HCT116 (cell line): ENCODE measurements at regions not wholly inside any gene's neighbourhood (a gene's known extent, or its start where the extent isn't known, plus 50 kb on each side); places are given as distances from the start of the nearest gene placed in this dataset.

Experiments used
- ATAC-seq: fragments of 200-7000 bp; cut with Tn5 transposase; 2 replicates; pipeline ENCODE4 v1.9.1; 2020; ENCODE audit warnings: mild to moderate bottlenecking, moderate library complexity
- BruUV-seq: library from RNA; stranded (reverse); fragments of 400-500 nt; replicated peaks from 2 replicates; lab custom pipeline; 2021; lab: Mats Ljungman, UMichigan
- CTCF ChIA-PET: fragments of 300-600 bp; sonication (Branson Sonifier 250); formaldehyde crosslinking; loops from one replicate; lab custom pipeline; 2021; ENCODE audit warnings: antibody characterized with exemption; lab: Charles Lee
- POLR2A ChIA-PET: fragments of 300-600, 350-600 bp; sonication (Branson Sonifier 250); formaldehyde crosslinking; loops from one replicate; lab custom pipeline; 2021; ENCODE audit warnings: antibody characterized with exemption; lab: Charles Lee
- RAD21 ChIA-PET, 2 experiments: fragments of 300-600 bp; sonication (Branson Sonifier 250); formaldehyde crosslinking; loops; one replicate each; lab custom pipeline; 2023; ENCODE audit warnings: low total read pairs in 2 of 2; ENCODE audit not compliant: uncharacterized antibody in 2 of 2, unreplicated experiment in 2 of 2, low non-redundant PET in 1 of 2; lab: Charles Lee
- DNase-seq: peaks from one replicate; pipeline ENCODE4 v3.0.0-alpha.2; 2010; ENCODE audit warnings: low read depth, low spot score
- H2AFZ ChIP-seq: fragments of 200-600 bp; shearing (Covaris generic), sonication (generic); 2 replicates; pipeline ENCODE4 v1.6.1; 2017; ENCODE audit warnings: low read depth, mixed run types, mixed read lengths, antibody characterized with exemption, low read length; ENCODE audit not compliant: poor library complexity, severe bottlenecking
- H3K27ac ChIP-seq: 2 replicates; pipeline ENCODE4 v1.5.1; 2012; ENCODE audit warnings: low read depth, low read length
- H3K27me3 ChIP-seq: fragments of 200-600 bp; sonication (generic); 2 replicates; pipeline ENCODE4 v1.6.1; 2016; ENCODE audit warnings: mixed run types, low read length, mixed read lengths; ENCODE audit not compliant: insufficient read depth
- H3K36me3 ChIP-seq, 2 experiments: fragments of 200-500 bp in 1 of 2; fragments of 200-600 bp in 1 of 2; sonication (Bioruptor generic) in 1 of 2; sonication (generic) in 1 of 2; 2 replicates each; pipeline versions ENCODE4 v1.5.1 to v1.6.1; 2014 to 2016; ENCODE audit warnings: low read length in 2 of 2, inconsistent platforms in 1 of 2, mixed read lengths in 1 of 2, mixed run types in 1 of 2; ENCODE audit not compliant: insufficient read depth in 2 of 2, control insufficient read depth in 1 of 2
- H3K4me1 ChIP-seq, 2 experiments: fragments of 200-600 bp in 1 of 2; sonication (generic) in 1 of 2; 2 replicates each; pipeline versions ENCODE4 v1.5.1 to v1.6.1; 2012 to 2017; ENCODE audit warnings: low read length in 2 of 2, inconsistent platforms in 1 of 2, mild to moderate bottlenecking in 1 of 2, mixed read lengths in 1 of 2, mixed run types in 1 of 2, moderate library complexity in 1 of 2; ENCODE audit not compliant: insufficient read depth in 2 of 2, control insufficient read depth in 1 of 2
- H3K4me2 ChIP-seq: fragments of 200-600 bp; sonication (generic); 2 replicates; pipeline ENCODE4 v1.6.1; 2017; ENCODE audit warnings: mixed run types, low read length, mixed read lengths
- H3K4me3 ChIP-seq, 2 experiments: fragments of 200-600 bp in 1 of 2; sonication (generic) in 1 of 2; replicated peaks in 1 of 2; 2 replicates each; pipeline ENCODE4 v1.5.1; 2011 to 2016; ENCODE audit warnings: low read length in 2 of 2, control low read depth in 1 of 2, low read depth in 1 of 2, mild to moderate bottlenecking in 1 of 2, mixed read lengths in 1 of 2, mixed run types in 1 of 2
- H3K79me2 ChIP-seq: fragments of 200-600 bp; sonication (generic); 2 replicates; pipeline ENCODE4 v1.6.1; 2017; ENCODE audit warnings: mild to moderate bottlenecking, mixed run types, low read length, moderate library complexity, mixed read lengths; ENCODE audit not compliant: insufficient read depth
- H3K9ac ChIP-seq: fragments of 200-600 bp; sonication (generic); 2 replicates; pipeline ENCODE4 v1.6.1; 2016; ENCODE audit warnings: low read length, mixed read lengths
- H3K9me2 ChIP-seq: fragments of 200-600 bp; sonication (generic), shearing (Covaris generic); 2 replicates; pipeline ENCODE4 v1.6.1; 2017; ENCODE audit warnings: mixed run types, mild to moderate bottlenecking, moderate library complexity; ENCODE audit not compliant: insufficient read depth
- H3K9me3 ChIP-seq, 2 experiments: fragments of 200-500 bp in 1 of 2; fragments of 200-600 bp in 1 of 2; sonication (Bioruptor generic) in 1 of 2; sonication (generic) in 1 of 2; 2 replicates each; pipeline ENCODE4 v1.6.1; 2014 to 2017; ENCODE audit warnings: low read length in 2 of 2, mixed read lengths in 2 of 2, inconsistent platforms in 1 of 2, low read depth in 1 of 2, mild to moderate bottlenecking in 1 of 2, mixed run types in 1 of 2, moderate library complexity in 1 of 2; ENCODE audit not compliant: control insufficient read depth in 1 of 2, insufficient read depth in 1 of 2
- H4K20me1 ChIP-seq: fragments of 200-600 bp; sonication (generic), shearing (Covaris generic); 2 replicates; pipeline ENCODE4 v1.6.1; 2017; ENCODE audit warnings: mixed run types, mild to moderate bottlenecking, moderate library complexity; ENCODE audit not compliant: insufficient read depth
- CBX3 ChIP-seq: IDR thresholded peaks from 2 replicates; pipeline ENCODE4 v1.6.1; 2012; ENCODE audit warnings: low read depth
- ELF1 ChIP-seq: IDR thresholded peaks from 2 replicates; pipeline ENCODE4 v1.6.1; 2012; ENCODE audit warnings: low read depth, borderline replicate concordance
- EZH2 ChIP-seq: fragments of 200-600 bp; sonication (generic); IDR thresholded peaks from 2 replicates; pipeline ENCODE4 v1.6.1; 2017; ENCODE audit warnings: antibody characterized with exemption, mixed run types
- EZH2phosphoT487 ChIP-seq: fragments of 200-600 bp; IDR thresholded peaks from 2 replicates; pipeline ENCODE4 v1.6.1; 2018; ENCODE audit warnings: antibody characterized with exemption, borderline replicate concordance
- FOSL1 ChIP-seq: IDR thresholded peaks from 2 replicates; pipeline ENCODE4 v1.6.1; 2012; ENCODE audit warnings: low read depth
- JUND ChIP-seq: IDR thresholded peaks from 2 replicates; pipeline ENCODE4 v1.6.1; 2012
- MAX ChIP-seq: IDR thresholded peaks from 2 replicates; pipeline ENCODE4 v1.6.1; 2012
- POLR2A ChIP-seq: IDR thresholded peaks from 2 replicates; pipeline ENCODE4 v1.7.0; 2011; ENCODE audit warnings: borderline replicate concordance; ENCODE audit not compliant: insufficient read depth, insufficient read length; ENCODE audit errors: extremely low read depth
- RAD21 ChIP-seq: IDR thresholded peaks from 2 replicates; pipeline ENCODE4 v1.6.1; 2012; ENCODE audit warnings: low read depth, mild to moderate bottlenecking
- SIN3A ChIP-seq: IDR thresholded peaks from 2 replicates; pipeline ENCODE4 v1.6.1; 2012; ENCODE audit warnings: low read depth
- SP1 ChIP-seq: IDR thresholded peaks from 2 replicates; pipeline ENCODE4 v1.6.1; 2012; ENCODE audit warnings: low read depth
- SRF ChIP-seq: IDR thresholded peaks from 2 replicates; pipeline ENCODE4 v1.6.1; 2012; ENCODE audit warnings: low read depth
- TCF7L2 ChIP-seq: IDR thresholded peaks from 2 replicates; pipeline ENCODE4 v1.7.0; 2011; ENCODE audit warnings: borderline replicate concordance, inconsistent platforms; ENCODE audit not compliant: insufficient read depth, insufficient read length; ENCODE audit errors: extremely low read depth
- YY1 ChIP-seq: IDR thresholded peaks from 2 replicates; pipeline ENCODE4 v1.6.1; 2011; ENCODE audit warnings: low read length, low read depth, moderate library complexity, mild to moderate bottlenecking; ENCODE audit not compliant: insufficient replicate concordance; ENCODE audit errors: extremely low read depth
- ZFX ChIP-seq: fragments of 450-650 bp; IDR thresholded peaks from 2 replicates; pipeline ENCODE4 v1.6.1; 2017
- intact Hi-C: fragments of 100-400 bp; cut with micrococcal nuclease; formaldehyde crosslinking; loops from 2 replicates; pipeline ENCODE4 v1.10.0; 2022
- TF ChIP-seq, protein P1 (sequence below): IDR thresholded peaks from 2 replicates; pipeline ENCODE4 v1.6.1; 2012

DNA sequence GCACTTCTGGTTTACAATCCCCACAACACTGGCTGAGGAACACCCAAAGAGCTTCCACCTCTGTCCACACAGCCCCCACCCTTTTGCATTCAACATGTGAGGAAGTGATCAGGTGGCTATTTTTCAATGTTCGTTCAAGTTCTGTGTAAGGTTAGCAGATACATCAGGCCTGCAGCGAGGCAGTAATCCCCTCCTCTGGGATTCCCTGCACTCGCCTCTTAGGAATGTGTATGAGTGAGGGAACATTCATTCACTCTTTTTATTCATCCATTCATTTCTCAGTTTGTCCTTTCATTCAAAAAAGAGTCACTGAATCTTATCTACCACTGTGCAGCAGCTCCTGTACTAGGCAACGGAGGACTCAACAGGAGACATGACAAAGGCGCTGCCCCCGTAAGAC is 236.4 kb upstream of the PRDM1 start:
- H4K20me1 ChIP-seq = no peaks in the 10 kb centered on the region
- H3K4me2 ChIP-seq = no peak overlapping the region
- ATAC-seq = no peak
- CTCF ChIA-PET = no interaction called here
- DNase-seq = no peak
- intact Hi-C loops = no loop called here
- H3K79me2 ChIP-seq = no peaks in the 10 kb centered on the region
- no peaks in the 10 kb centered on the region for H3K36me3 ChIP-seq
- POLR2A ChIA-PET = no interaction called here
- no peak for TF ChIP-seq YY1
- no peak for TF ChIP-seq SIN3A
- TF ChIP-seq FOSL1 = no peak
- no peak for TF ChIP-seq CBX3
- TF ChIP-seq MAX = no peak
- TF ChIP-seq ELF1 = no peak
- TF ChIP-seq EZH2phosphoT487 = no peak
- no peak for TF ChIP-seq SRF
- no peak for TF ChIP-seq POLR2A
- no peak for TF ChIP-seq EZH2
- TF ChIP-seq, protein P1, sequence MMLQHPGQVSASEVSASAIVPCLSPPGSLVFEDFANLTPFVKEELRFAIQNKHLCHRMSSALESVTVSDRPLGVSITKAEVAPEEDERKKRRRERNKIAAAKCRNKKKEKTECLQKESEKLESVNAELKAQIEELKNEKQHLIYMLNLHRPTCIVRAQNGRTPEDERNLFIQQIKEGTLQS = no peak
- no peak for TF ChIP-seq TCF7L2
- TF ChIP-seq RAD21 = no peak
- TF ChIP-seq SP1 = no peak
- no peak for TF ChIP-seq JUND
- no peak for TF ChIP-seq ZFX
- no peaks in the 10 kb centered on the region for H3K9me3 ChIP-seq
- H3K9me2 ChIP-seq = no peaks in the 10 kb centered on the region
- H3K4me3 ChIP-seq = no peak overlapping the region
- RAD21 ChIA-PET = no interaction called here
- no TSS peak for BruUV-seq
- H3K4me1 ChIP-seq = no peaks in the 10 kb centered on the region
- no peak overlapping the region for H2AFZ ChIP-seq
- no peak overlapping the region for H3K27ac ChIP-seq
- H3K27me3 ChIP-seq = no peaks in the 10 kb centered on the region
- H3K9ac ChIP-seq = no peak overlapping the region
